ENCODE measurements at regions not wholly inside any gene's neighbourhood (a gene's known extent, or its start where the extent isn't known, plus 50 kb on each side); places are given as distances from the start of the nearest gene placed in this dataset.

GRCh38 chr2:103880081-103880834 lies 973.7 kb upstream of the POU3F3 start:
- Mint-ChIP-seq H3K27ac (no peak overlapping the region), H3K36me3 (ENCODE audit: low read depth) (no peaks in the 10 kb centered on the region), H3K4me1 (peaks cover 9% of the 10 kb centered on the region), H3K27me3 (ENCODE audit: insufficient read depth, low read depth, poor library complexity) (peaks cover 1% of the 10 kb centered on the region), H3K9me3 (no peaks in the 10 kb centered on the region), H3K4me3 (no peak overlapping the region)
- no peaks in the 10 kb centered on the region for H3K79me2 ChIP-seq (replicated peaks; ENCODE audit: insufficient read depth)
- H3K4me1 ChIP-seq (ENCODE audit: insufficient read depth), result peaks cover 10% of the 10 kb centered on the region
- no peaks in the 10 kb centered on the region for H3F3A ChIP-seq (replicated peaks; ENCODE audit: low read depth)
- no peak for TF ChIP-seq POLR2AphosphoS5 (IDR thresholded peaks at IDR 0.05; ENCODE audit: low read depth)
- TF ChIP-seq EZH2phosphoT487 (IDR thresholded peaks at IDR 0.05; ENCODE audit: unreplicated experiment), result no peak
- TF ChIP-seq REST (IDR thresholded peaks at IDR 0.05; ENCODE audit: unreplicated experiment), result no peak
- no peak for TF ChIP-seq EZH2 (IDR thresholded peaks at IDR 0.05; ENCODE audit: low read depth, unreplicated experiment)
- no peak for TF ChIP-seq ZNF331 (CRISPR knock-in tag; IDR thresholded peaks at IDR 0.05; ENCODE audit: low read depth)
- no peak for TF ChIP-seq ZNF462 (CRISPR knock-in tag; IDR thresholded peaks at IDR 0.05)
- TF ChIP-seq ZNF114 (CRISPR knock-in tag; IDR thresholded peaks at IDR 0.05), result no peak
- TF ChIP-seq CREB1 (CRISPR knock-in tag; IDR thresholded peaks at IDR 0.05; ENCODE audit: low read depth), result no peak
- TF ChIP-seq STAT1 (IDR thresholded peaks at IDR 0.05; ENCODE audit: unreplicated experiment), result no peak
- TF ChIP-seq ETS1 (IDR thresholded peaks at IDR 0.05), result no peak
- no peak for TF ChIP-seq JUNB (IDR thresholded peaks at IDR 0.05; ENCODE audit: unreplicated experiment)
- no peak for TF ChIP-seq CTCF (conservative IDR thresholded peaks at IDR 0.05; ENCODE audit: low read depth in 2 of 2)
- TF ChIP-seq NANOG (IDR thresholded peaks at IDR 0.05; ENCODE audit: borderline replicate concordance), result no peak
- no peak overlapping the region for H3K4me3 ChIP-seq
- H3K27me3 ChIP-seq (ENCODE audit: insufficient read depth), result no peaks in the 10 kb centered on the region
- no peak overlapping the region for H3K27ac ChIP-seq (ENCODE audit: low read depth)
- no peaks in the 10 kb centered on the region for H3K9me2 ChIP-seq (ENCODE audit: insufficient read depth)
- no peaks in the 10 kb centered on the region for H3K36me3 ChIP-seq (ENCODE audit: insufficient read depth)
- H4K20me1 ChIP-seq (replicated peaks; ENCODE audit: insufficient read depth), result no peaks in the 10 kb centered on the region
- H2AFZ ChIP-seq, result no peak overlapping the region
- no peak overlapping the region for H3K4me2 ChIP-seq
- ATAC-seq, result no peak
- no peak for DNase-seq (ENCODE audit: low spot score)
